ENCODE measurements at regions not wholly inside any gene's neighbourhood (a gene's known extent, or its start where the extent isn't known, plus 50 kb on each side); places are given as distances from the start of the nearest gene placed in this dataset.

DNA sequence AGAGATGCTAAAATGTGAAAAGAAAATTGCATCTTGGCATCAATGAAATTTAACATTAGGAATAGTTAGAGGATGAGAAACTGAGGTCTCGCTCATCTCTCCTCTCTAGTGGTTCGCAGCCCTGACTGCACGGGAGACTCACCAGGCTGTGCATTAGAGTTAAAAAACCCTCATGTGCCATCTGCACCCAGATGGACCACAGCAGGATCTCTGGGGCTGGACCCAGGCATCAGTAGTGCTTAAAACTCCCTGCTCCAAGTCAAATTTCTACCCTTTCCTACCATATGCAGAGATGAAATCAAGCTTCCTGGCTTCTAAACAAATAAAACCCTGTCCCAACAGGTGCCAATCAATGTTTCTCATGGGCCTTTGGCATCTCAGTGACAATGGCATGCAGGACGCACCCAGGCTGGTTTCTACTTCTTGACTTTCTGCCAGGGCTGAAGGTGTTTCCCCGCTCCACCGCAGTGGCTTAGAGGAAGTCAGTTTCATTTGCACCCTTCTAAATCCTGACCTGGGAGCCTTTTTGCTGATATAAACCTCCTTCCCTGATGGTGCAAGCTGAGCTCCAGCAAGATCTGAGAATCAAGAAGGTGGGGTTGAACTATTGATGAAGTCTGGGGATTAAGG is 132.6 kb downstream of the NSG2 start:
- no peak for TF ChIP-seq POLR2AphosphoS5 (IDR thresholded peaks at IDR 0.05)
- TF ChIP-seq CTCF (IDR thresholded peaks at IDR 0.05) = no peak
- TF ChIP-seq POLR2A (IDR thresholded peaks at IDR 0.05) = no peak
- no peak for TF ChIP-seq EP300 (IDR thresholded peaks at IDR 0.05)

Measured in suprapubic skin (tissue), 4 donors.